GM19328 (cell line): ENCODE measurements at regions not wholly inside any gene's neighbourhood (a gene's known extent, or its start where the extent isn't known, plus 50 kb on each side); places are given as distances from the start of the nearest gene placed in this dataset.
A peak's percentile ranks its signal among the peaks of the same experiment; 100 is the strongest.
"Not testable (repeated sequence)": the region's sequence is repeated elsewhere in the genome, so short reads cannot be mapped to it uniquely, and the experiment has no call there.

Experiments used
- ATAC-seq: cut with Tn5 transposase; IDR thresholded peaks from one replicate; pipeline ENCODE4 v1.9.1; 2021; ENCODE audit warnings: mild to moderate bottlenecking, moderate library complexity; ENCODE audit not compliant: unreplicated experiment

DNA sequence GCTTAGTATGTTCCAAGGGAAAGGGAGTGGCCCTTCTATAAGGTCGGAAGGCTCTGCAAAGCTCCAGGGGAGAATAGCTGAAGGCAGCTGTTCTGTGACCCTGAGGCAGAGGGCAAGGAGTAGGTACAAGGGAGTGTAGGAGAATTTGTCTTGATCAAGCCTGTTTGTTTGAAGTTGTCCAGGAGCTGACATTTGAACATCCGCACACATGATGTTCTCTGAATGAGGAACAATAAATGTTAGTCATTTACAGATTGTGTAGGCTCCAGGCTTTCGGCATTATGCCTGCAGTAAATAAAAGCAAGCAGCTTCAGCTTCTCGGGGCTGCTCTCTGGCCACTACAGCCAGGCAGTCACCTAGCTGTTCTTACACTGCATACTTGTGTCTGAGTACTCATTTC is 52.7 kb downstream of the CTAGE6 start:
- ATAC-seq = not testable (repeated sequence)

DNA sequence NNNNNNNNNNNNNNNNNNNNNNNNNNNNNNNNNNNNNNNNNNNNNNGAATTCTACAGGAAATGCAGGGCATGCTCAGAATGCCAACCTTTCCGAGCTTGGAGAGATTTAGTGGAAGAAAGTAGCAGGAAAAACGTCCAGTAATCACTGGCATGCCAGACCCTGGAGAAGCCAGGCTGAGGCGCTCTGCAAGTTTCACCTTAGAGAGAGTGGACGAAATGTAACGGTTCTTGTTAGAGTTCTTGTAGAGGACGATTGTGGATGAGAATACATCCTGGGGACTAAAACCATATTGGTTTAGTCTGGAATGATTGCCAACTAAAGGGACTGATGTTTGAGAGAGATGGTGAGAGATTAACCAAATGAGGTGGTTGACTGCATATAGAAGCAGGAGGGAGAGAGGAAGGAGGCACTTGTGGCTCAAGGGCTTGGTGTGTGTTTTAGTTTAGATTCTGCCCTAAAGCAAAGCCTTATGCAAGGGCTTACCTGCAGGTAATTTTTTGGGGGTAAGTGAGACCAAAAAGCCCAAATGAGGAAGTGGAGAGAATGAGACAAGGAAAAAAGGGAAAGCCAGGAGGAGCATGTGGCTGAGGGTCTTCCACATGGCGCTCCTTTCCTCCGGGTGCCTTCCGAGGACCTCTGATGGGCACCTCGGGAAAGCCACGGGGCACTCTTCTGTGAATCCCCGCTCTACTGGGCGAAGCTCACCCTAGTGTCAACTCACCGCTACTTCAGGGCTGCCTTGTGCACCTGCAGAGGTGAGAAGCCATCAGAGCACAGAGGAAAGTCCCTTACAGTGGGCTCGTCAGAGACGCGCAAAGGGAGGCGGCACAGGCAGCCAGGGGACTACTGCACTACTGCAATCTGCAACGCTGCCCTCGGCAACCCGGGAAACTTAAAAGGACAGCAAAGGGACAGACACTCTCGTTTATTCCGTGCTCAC is 56.5 kb downstream of the CTAGE6 start:
- peak; percentile 99 for ATAC-seq
